Renal cortical epithelial cell (primary cell): ENCODE measurements at regions not wholly inside any gene's neighbourhood (a gene's known extent, or its start where the extent isn't known, plus 50 kb on each side); places are given as distances from the start of the nearest gene placed in this dataset.
A peak's percentile ranks its signal among the peaks of the same experiment; 100 is the strongest.
"Not testable (repeated sequence)": the region's sequence is repeated elsewhere in the genome, so short reads cannot be mapped to it uniquely, and the experiment has no call there.

Experiments used
- DNase-seq: peaks from one replicate; pipeline ENCODE4 v3.0.0-alpha.2; 2011; ENCODE audit warnings: low read depth

DNA sequence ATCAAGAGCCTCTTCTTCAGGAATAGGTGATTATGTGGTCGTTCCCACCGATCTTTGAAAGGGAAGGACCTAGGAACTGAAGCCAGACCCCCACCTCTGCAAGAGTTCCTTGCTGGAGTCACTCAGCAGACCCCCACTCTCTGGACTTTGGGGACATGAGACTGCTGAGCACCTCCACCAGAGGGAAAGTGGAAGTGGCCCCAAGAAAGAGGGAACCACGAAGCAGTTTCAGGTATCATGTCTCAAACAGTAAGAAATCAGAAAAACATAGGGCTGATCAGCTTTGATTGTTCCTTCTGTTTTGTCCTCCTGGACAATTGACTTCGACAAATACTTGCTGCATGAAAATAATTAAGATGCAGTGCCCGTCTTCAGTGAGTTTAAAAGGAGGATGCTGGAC, 84.2 kb upstream of the ADORA2B start:
- DNase-seq = not testable (repeated sequence)

DNA sequence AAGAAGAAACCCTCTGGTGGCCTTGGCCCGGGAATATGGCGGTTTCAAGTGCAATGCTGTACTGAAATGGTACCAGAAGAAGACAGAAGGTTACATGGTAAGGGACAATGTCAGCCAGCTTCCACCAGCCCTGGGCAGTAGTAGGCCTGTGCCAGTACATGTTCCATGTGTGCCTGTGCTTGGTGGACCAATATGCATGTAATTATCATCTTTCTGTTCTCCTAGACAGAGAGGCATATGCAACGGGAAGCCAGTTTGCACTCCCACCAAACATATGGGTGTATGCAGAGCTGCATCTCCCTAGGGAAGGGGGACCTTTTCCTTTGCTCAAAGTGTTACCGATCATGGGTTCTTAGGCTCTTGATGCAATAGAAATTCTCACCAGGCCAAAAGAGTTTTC, 80.9 kb upstream of the ADORA2B start:
- not testable (repeated sequence) for DNase-seq

DNA sequence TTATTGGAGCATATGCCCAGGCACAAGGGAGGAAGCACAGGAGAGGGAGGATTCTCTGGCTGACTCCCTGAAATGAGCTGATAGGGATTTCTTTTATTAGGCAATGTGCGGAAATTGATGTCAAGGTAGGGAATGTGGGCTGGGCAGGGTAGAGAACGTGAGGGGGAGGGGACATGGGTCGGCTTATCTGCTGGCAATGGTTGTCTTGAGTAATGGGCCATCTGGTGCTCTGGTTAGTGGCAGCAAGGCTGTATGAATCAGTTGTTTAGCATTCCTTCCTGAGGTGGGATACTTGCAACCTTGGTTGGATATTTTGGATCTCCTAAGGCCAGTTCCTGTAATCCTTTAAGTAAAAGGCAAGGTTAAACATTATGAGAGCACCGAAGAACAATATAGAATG, 80.5 kb upstream of the ADORA2B start:
- not testable (repeated sequence) for DNase-seq

DNA sequence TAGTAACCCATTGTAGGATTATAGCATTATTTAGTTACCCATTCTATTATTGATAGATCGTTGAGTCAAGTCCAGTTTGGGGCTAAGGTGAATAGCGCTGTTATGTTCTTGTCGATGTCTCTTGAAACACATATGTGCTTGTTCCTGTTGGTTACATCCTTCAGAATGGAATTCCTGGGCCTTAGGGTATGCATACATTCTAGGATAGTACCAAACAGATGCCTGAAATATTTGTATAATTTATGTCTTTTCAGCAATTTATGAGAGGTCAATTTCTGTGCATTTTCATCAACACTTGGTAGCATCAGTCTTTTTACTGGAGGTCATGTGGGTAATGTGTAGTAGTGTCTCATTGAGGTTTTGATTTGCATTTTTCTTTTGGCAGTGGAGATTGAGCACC, 78.9 kb upstream of the ADORA2B start:
- not testable (repeated sequence) for DNase-seq

DNA sequence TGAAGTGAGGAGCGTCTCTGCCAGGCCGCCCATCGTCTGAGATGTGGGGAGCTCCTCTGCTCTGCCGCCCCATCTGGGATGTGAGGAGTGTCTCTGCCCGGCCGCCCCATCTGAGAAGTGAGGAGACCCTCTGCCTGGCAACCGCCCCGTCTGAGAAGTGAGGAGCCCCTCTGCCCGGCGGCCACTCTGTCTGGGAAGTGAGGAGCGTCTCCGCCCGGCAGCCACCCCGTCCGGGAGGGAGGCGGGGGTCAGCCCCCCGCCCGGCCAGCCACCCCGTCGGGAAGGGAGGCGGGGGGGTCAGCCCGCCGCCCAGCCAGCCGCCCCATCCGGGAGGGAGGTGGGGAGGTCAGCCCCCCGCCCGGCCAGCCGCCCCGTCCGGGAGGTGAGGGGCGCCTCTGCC, 77.6 kb upstream of the ADORA2B start:
- not testable (repeated sequence) for DNase-seq

DNA sequence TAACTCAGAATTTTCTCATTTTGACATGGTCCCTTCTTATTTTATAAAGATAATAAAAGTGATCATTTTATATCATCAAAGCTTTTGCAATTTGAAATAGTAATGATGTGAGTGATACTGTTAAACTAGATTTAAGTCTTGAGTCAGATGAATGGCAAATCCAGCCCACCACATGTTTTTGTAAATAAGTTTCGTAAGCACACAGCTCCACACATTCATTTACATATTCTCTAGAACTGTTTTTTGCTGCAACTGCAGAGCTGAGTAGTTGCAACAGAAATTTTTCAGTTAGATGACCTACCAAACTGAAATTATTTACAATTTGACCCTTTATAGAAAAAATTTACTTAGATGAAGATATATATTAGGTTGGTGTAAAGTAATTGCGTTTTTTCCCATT, 75.1 kb upstream of the ADORA2B start:
- not testable (repeated sequence) for DNase-seq

DNA sequence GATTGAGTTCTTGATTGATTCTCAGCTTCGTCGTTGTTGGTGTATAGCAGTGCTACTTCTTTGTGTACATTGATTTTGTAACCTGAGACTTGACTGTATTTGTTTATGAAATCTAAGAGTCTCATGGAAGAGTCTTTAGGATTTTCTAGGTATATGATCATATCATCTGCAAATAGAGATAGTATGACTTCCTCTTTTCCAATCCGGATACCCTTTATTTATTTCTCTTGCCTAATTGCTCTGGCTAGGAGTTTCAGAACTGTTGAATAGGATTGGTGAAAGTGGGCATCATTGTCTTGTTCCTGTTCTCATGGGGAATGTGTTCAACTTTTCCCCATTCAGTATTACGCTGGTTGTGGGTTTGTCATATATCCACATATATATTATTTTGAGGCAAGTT, 72.3 kb upstream of the ADORA2B start:
- DNase-seq = not testable (repeated sequence)

DNA sequence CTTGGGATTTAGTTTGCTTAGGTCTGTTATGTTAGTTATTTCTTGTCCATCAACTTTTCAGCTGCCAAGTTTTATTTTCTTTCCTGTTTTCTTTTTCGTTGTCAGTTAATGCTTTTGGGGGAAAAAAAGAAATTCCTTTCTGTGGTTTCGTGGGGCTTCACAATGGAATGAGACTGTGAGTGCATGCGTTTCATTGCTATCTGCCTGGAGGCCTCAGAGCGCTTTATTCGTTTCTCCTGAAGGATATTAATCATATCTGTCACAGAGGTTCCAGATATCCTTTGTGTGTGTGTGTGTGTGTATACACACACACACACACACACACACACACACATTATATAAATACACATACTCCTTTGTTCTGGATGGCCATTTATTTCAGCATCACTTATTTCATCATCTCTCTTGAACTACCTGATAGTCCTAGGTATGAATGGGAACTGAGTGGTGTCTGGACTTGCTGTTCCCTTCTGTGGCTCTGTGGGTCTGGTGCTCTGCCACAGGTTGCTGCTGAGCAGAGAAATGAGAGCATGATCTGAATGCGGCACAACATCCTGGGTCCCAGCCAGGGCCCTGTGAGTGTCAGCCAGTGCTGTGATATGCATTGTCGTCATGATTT, 66.9 kb upstream of the ADORA2B start:
- DNase-seq = not testable (repeated sequence)

DNA sequence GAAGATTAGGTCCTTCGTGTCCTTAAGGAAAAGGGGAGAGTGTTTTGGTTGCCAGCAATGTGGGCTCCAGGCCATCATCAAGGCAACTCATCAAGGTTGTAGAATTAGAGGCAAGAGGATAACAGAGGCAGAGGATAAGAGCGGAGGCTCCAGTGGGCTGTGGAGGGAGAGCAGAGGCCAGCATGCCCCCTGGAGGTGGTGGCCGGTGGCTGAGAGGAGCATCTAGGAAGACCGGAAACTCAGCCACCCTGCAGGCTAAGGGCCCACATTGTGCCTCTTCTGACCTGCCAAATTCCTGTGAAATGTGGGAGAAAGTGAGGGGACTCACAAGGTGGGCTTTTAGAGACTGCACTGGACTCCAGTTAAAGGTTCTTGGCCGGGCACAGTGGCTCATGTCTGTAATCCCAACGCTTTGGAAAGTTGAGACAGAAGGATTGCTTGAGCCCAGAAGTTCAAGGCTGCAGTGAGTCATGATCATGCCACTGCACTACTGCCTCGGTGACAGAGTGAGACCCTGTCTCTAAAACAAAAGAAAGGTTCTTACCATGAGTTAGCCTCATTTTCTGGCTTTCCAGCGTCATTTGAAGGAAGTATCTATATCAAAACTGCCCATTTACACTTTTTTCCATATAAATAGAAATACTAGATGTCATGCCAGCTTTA, 62.7 kb upstream of the ADORA2B start:
- DNase-seq = no peak

DNA sequence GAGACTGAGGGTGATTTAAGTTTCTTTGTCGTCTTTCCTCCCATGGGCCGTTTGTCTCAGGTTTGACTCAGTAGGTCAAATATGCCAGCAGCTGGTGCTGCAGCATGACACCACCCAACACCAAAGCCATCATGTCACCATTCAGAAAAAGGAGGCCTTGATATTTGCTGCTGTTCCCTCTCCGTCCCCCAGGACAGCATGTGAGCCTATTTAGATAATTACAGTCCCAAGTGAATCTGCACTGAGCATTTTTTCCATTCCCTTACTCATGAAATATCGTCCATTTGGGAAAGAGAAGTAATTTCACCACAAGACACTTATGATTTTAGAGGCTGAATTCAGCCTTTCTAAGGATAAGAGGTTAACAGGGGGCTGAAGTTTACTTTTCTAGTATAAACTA, 62.2 kb upstream of the ADORA2B start:
- DNase-seq = no peak

DNA sequence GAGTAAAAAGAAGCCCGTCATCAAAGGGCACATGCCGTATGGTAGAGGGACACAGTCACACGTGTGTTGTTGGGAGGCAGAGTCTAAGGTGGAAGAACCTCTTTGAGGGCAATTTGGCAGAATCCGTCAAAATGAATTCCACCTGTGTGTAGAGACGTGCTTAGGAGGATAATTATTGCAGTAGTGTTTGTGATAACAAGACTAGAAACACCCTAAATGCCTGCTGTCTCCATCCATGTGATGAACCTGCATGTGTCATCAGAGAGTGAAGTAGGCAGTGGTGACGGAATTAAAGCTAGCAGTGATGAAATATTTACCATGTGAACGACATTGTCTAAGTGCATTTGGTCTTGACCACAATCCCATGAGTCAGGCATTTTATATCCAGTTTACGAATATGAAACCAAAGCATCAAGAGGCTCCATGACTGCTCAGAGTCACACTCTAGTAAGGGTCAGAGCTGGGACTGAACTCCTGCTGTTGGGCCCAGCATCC, 61.3 kb upstream of the ADORA2B start:
- DNase-seq = peak; percentile 64

DNA sequence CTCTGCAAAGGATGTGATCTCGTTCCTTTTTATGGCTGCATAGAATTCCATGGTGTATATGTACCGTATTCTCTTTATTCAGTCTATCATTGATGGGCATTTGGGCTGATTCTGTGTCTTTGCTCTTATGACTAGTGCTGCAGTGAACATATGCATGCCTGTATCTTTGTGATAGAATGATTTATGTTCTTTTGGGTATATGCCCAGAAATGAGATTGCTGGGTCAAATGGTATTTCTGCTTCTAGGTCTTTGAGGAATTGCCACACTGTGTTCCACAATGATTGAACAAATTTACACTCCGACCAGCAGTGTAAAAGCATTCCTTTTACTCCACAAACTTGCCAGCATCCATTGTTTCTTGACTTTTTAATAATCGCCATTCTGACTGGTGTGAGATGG, 60.2 kb upstream of the ADORA2B start:
- no peak for DNase-seq

DNA sequence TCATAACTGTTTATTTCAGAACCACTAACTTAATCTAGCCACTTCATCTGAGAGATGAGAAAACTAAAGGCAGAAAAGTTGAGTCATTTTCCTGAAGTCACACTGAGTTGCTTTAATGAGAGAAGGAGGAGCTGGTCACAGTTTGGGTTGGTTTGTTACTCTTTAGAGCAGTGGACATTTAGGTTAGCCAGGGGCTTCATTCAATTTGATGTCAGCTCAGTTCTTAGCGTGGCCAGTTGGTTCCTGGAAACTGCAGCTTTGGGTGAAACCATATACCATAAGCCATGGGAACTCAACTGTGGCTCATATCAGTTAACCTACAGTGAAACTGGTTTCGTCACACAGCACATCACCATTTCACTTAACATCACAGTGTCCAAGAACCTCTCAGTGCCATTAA, 59.2 kb upstream of the ADORA2B start:
- DNase-seq = no peak

DNA sequence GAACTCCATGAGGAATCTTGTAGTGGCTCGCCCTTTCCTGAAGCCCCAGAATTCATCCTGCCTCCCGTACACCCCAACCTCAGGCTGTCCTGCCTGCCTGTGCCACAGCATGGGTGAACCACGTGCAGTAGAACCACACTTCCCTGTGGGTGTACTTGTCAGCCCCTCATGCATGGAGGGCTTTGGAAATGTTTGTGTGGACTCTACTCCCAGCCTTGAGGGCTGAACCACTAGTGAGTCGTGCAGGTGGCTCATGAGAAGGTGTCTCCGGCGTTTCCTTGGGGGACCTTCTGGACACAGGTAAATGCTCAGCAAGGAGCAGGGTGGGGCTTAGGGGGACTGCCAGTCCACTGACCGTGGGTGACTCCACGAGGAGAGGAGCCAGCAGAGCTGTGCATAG, 58.7 kb upstream of the ADORA2B start:
- no peak for DNase-seq

DNA sequence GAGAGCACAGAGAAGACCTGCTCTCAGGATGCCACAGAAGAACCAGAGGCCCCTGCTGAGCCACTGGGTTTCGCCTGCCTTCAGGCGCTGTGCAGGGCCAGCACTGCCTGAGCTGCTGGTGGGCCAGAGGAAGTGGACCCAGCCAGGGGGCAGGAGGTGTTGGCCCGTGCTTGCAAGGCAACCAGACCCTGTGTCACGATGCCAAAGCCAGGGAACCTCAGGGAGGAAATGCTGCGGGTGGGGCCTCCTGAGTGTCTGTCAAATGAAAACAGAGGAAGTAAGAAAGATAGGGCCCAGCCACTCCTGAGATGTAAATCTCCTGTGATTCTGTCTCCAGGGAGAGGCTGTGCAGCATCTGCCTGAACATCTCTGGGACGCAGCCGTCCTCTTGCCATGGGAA, 58.1 kb upstream of the ADORA2B start:
- no peak for DNase-seq

DNA sequence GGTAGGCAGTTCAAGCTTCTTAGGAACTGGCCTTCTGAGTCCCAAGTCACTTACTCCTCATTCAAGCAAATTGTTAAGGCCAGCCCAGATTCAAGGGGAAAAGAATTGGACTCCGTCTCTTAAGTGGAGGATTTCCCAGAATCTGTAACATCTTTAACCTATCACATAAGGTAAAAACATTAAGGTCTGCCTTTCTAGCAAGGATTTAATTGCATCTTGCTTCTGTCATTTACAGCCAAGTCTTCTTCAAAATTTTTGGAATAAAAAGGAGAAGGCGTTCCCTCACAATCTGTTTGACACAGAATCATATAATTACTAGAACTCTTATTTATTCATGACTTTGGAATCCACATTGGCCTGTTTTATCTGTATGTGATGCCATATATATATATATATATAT, 56.5 kb upstream of the ADORA2B start:
- no peak for DNase-seq

DNA sequence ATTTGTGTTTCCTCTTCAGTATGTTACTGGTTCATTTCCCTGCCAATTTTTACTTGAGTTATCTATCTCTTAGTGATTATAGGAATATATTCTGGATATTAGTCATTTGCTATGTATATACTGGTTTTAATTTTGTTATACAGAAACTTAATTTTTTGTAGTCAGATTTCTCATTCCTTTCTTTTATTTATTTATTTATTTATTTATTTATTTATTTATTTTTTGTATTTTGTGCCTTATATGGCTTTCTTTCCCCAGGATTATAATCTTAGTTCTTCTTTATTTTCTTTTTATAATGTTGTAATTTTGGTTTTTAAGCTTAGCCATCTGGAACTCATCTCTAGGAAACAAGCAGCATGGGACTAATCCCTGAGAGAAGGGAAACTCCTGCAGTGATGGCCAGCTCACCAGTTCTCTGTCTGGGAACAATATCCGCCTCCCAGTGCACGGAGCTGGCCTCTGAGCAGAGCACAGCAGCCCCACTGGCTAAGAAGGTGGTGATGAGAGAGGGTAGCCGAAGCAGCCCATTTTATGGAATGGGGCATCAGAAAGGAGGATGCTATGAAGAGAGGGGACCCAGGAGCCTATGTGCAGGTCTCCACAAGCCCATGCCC, 54.5 kb upstream of the ADORA2B start:
- DNase-seq = no peak

DNA sequence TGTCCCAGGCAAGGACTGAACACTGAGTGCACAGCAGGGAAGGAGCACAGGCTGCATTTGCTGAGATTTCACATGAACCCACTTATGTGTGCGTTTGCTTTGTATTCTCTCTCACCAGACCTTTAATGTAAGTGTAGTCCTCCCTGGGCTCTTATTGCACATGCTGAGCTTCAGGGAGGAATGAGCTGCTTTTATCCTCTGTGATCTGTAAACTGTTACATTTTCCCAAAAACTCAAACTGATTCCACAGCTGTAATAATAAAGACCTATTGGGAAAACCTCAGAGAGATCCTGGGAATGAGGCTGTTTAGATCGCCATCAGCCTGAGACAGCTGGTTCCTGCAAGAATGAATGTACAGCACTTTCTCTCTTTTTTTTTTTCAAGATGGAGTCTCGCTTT, 53.6 kb upstream of the ADORA2B start:
- DNase-seq = no peak

DNA sequence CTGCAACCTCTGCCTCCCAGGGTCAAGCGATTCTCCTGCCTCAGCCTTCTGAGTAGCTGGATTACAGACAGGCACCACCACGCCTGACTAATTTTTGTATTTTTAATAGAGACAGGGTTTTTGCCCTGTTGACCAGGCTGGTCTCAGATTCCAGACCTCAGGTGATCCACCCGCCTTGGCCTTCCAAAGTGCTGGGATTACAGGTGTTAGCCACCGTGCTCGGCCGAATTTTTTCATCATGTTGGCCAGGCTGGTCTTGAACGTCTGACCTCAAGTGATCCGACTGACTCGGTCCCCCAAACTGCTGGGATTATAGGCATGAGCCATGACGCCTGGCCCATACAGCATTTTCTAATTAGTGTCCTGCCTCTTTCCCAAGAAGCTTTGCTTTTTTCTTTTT, 52.7 kb upstream of the ADORA2B start:
- DNase-seq = no peak

DNA sequence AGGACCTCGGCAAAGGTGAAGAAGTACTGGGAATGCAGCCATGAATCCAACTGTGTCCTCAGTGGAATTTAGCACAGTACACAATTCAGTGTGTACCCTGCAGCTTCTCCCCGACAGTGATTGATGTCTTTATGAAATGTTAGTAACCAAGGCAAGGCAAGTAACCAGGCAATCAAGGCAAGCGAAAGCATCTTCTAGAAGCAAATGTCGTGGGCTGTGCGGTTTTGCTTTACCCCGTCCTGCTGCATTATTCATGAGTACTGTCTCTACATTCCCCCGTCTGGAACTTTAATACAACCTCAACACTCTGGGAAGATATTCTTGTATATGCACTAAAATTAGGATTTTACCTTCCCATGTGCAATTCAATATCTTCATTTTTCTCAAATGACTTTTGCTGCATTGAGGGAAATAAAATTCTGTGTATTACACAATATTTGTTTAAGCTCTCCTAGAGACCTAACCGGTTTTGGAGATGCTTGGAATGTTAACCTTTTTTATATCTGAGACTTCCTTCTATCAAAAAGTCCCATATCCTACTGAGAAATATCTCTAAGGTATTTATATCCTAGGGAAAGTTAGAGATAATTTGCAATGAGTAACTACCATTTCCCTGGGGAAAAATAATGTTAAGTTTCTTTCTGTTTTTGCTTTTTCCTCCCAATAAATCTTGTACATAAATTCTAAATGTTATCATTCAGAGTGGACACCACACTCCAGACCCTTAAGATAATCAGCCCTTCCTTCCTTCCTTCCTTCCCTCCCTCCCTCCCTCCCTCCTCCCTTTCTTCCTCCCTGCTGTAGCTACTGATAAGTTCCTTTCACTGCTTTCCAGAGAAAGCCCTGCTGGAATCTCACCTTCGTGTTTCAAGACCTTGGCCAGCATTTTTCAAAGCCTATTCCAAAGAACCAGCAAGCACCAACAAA, 51.9 kb upstream of the ADORA2B start:
- DNase-seq = peak; percentile 33

DNA sequence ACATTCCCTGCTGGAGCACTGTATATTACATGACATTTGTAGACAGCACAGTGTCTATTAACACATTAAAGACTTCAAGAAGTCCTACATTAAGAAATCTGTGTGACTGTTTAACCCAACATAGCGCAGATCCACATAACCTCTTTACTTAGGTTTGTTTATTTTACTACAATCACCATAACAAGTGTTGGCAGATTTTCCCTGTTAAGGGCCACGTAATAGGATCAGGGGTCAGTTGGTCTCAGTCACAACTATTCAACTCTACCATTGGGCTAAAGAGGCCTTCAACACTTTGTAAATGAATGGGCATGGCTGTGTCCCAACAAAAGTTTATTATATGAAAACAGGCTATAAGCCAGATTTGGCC, 51.3 kb upstream of the ADORA2B start:
- DNase-seq = peak; percentile 34

DNA sequence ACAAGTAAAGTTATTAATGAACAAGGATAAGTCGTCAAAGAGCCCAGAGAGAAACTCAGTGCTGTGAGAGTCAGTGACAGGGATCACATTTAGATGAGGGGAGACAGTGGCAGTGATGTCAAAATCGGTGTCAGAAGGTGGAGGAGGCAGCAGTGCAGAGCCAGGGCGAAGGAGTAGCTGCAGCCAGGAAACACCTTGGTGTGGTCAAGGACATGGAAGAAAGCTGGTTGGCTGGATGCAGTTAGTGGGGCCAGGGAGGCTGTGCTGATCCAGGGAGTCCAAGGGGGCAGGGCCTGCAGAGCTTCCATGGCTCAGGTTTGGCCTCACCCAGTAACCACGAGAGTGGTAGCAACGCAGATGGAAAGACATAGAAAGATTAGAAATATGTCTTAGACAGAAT, 50.7 kb upstream of the ADORA2B start:
- no peak for DNase-seq
